Trophoblast cell (in vitro differentiated cells and primary cell): ENCODE measurements at regions not wholly inside any gene's neighbourhood (a gene's known extent, or its start where the extent isn't known, plus 50 kb on each side); places are given as distances from the start of the nearest gene placed in this dataset.
A peak's percentile ranks its signal among the peaks of the same experiment; 100 is the strongest.

Experiments used
- DNase-seq, 2 donors: peaks; one replicate each; pipeline ENCODE4 v3.0.0-alpha.2; 2016
- H2AFZ ChIP-seq: 2 replicates; pipeline ENCODE4 v1.6.1; 2013; ENCODE audit warnings: low read length, moderate library complexity, mild to moderate bottlenecking; ENCODE audit not compliant: insufficient read depth, poor library complexity
- H2AK5ac ChIP-seq: 2 replicates; pipeline ENCODE4 v1.6.1; 2013; ENCODE audit warnings: mild to moderate bottlenecking, low read length
- H2BK120ac ChIP-seq: 2 replicates; pipeline ENCODE4 v1.6.1; 2013; ENCODE audit warnings: low read length, mild to moderate bottlenecking, moderate library complexity; ENCODE audit not compliant: insufficient read depth, poor library complexity
- H2BK12ac ChIP-seq: 2 replicates; pipeline ENCODE4 v1.6.1; 2013; ENCODE audit warnings: mild to moderate bottlenecking, low read length, moderate library complexity
- H2BK5ac ChIP-seq: 2 replicates; pipeline ENCODE4 v1.6.1; 2013; ENCODE audit warnings: low read length, low read depth, moderate library complexity, mild to moderate bottlenecking; ENCODE audit not compliant: poor library complexity
- H3K14ac ChIP-seq: 2 replicates; pipeline ENCODE4 v1.6.1; 2013; ENCODE audit warnings: mild to moderate bottlenecking, low read length
- H3K18ac ChIP-seq: 2 replicates; pipeline ENCODE4 v1.6.1; 2013; ENCODE audit warnings: mild to moderate bottlenecking, low read length
- H3K23ac ChIP-seq: 2 replicates; pipeline ENCODE4 v1.6.1; 2013; ENCODE audit warnings: low read length
- H3K27ac ChIP-seq: 2 replicates; pipeline ENCODE4 v1.5.1; 2013; ENCODE audit warnings: low read depth, mild to moderate bottlenecking, inconsistent platforms, low read length, moderate library complexity
- H3K27me3 ChIP-seq: 2 replicates; pipeline ENCODE4 v1.6.1; 2013; ENCODE audit warnings: inconsistent platforms, mild to moderate bottlenecking, low read length, moderate library complexity; ENCODE audit not compliant: insufficient read depth
- H3K36me3 ChIP-seq, 2 experiments: 1 replicate in 1 of 2; 2 replicates in 1 of 2; pipeline ENCODE4 v1.6.1; 2013; ENCODE audit warnings: low read length in 2 of 2, mild to moderate bottlenecking in 2 of 2, moderate library complexity in 1 of 2; ENCODE audit not compliant: insufficient read depth in 2 of 2, control insufficient read depth in 1 of 2
- H3K4ac ChIP-seq: 2 replicates; pipeline ENCODE4 v1.6.1; 2013; ENCODE audit warnings: low read depth, mild to moderate bottlenecking, low read length, moderate library complexity
- H3K4me1 ChIP-seq, 2 experiments: 1 replicate in 1 of 2; 2 replicates in 1 of 2; pipeline ENCODE4 v1.6.1; 2013; ENCODE audit warnings: low read length in 2 of 2, mild to moderate bottlenecking in 2 of 2, moderate library complexity in 1 of 2; ENCODE audit not compliant: insufficient read depth in 2 of 2, control insufficient read depth in 1 of 2
- H3K4me2 ChIP-seq: 2 replicates; pipeline ENCODE4 v1.6.1; 2013; ENCODE audit warnings: inconsistent platforms, mild to moderate bottlenecking, low read length, moderate library complexity
- H3K4me3 ChIP-seq: 2 replicates; pipeline ENCODE4 v1.5.1; 2013; ENCODE audit warnings: mild to moderate bottlenecking, low read depth, low read length, inconsistent platforms
- H3K79me1 ChIP-seq: one replicate; pipeline ENCODE4 v1.6.1; 2013; ENCODE audit warnings: low read length
- H3K79me2 ChIP-seq: 2 replicates; pipeline ENCODE4 v1.6.1; 2013; ENCODE audit warnings: low read length, mild to moderate bottlenecking; ENCODE audit not compliant: control insufficient read depth, insufficient read depth, poor library complexity
- H3K9ac ChIP-seq: 2 replicates; pipeline ENCODE4 v1.6.1; 2013; ENCODE audit warnings: mild to moderate bottlenecking, low read length
- H3K9me3 ChIP-seq: 2 replicates; pipeline ENCODE4 v1.6.1; 2013; ENCODE audit warnings: low read depth, mild to moderate bottlenecking, control low read depth, inconsistent platforms, low read length; ENCODE audit not compliant: insufficient read depth
- H4K12ac ChIP-seq: 2 replicates; pipeline ENCODE4 v1.6.1; 2013; ENCODE audit warnings: low read depth, mild to moderate bottlenecking, low read length, moderate library complexity
- H4K8ac ChIP-seq: 2 replicates; pipeline ENCODE4 v1.6.1; 2013; ENCODE audit warnings: low read depth, mild to moderate bottlenecking, low read length, moderate library complexity
- H4K91ac ChIP-seq: one replicate; pipeline ENCODE4 v1.6.1; 2013; ENCODE audit warnings: low read depth, mild to moderate bottlenecking, low read length, moderate library complexity
- WGBS: extraction: QIAGEN DNeasy Blood & Tissue Kit; methylation state at CpG from one replicate; pipeline ENCODE4 v1.1.7; 2013; ENCODE audit warnings: missing lambda C conversion rate; ENCODE audit not compliant: insufficient read length, insufficient coverage; ENCODE audit errors: extremely low coverage; 5-methylcytosine and 5-hydroxymethylcytosine counted together

DNA sequence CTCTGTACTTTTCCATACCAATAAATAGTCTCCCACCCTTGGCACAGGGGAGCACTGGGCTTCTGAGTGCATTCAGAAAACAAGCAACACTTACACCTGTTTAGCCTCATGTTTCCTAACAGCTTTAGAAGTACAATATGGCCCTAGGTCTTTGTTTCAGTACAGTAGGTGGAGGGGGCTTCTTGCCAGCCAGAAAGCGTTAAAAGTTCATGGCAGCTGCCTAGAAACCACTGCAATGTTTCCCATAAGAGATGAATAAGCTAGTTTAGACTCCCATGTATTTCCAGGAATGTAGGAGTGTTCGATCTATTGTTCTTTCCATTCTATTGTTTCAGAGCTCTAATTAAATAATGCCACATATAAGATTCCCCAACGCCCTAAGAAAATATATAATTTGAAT is 444.8 kb downstream of the ARHGEF28 start:
- no peak for DNase-seq
- H3K79me1 ChIP-seq, result peaks cover 14% of the 10 kb centered on the region
- H3K9ac ChIP-seq, result no peak overlapping the region
- no peak overlapping the region for H3K4ac ChIP-seq
- no peaks in the 10 kb centered on the region for H3K36me3 ChIP-seq
- no peak overlapping the region for H3K18ac ChIP-seq
- no peaks in the 10 kb centered on the region for H3K27me3 ChIP-seq
- peaks cover 3 to 9% of the 10 kb centered on the region in 2 experiments for H3K4me1 ChIP-seq
- H3K27ac ChIP-seq, result no peak overlapping the region
- H3K9me3 ChIP-seq, result no peaks in the 10 kb centered on the region
- H4K12ac ChIP-seq, result no peak overlapping the region
- H4K91ac ChIP-seq, result no peak overlapping the region
- H3K14ac ChIP-seq, result no peak overlapping the region
- H3K79me2 ChIP-seq, result no peaks in the 10 kb centered on the region
- H4K8ac ChIP-seq, result no peak overlapping the region
- H3K23ac ChIP-seq, result no peak overlapping the region
- H3K4me2 ChIP-seq, result no peak overlapping the region
- no peak overlapping the region for H2BK120ac ChIP-seq
- no peak overlapping the region for H3K4me3 ChIP-seq
- no CpG with 5 or more reads among the region's 3 CpGs for WGBS
- H2BK5ac ChIP-seq, result no peak overlapping the region
- no peak overlapping the region for H2AFZ ChIP-seq
- no peak overlapping the region for H2BK12ac ChIP-seq
- no peak overlapping the region for H2AK5ac ChIP-seq

DNA sequence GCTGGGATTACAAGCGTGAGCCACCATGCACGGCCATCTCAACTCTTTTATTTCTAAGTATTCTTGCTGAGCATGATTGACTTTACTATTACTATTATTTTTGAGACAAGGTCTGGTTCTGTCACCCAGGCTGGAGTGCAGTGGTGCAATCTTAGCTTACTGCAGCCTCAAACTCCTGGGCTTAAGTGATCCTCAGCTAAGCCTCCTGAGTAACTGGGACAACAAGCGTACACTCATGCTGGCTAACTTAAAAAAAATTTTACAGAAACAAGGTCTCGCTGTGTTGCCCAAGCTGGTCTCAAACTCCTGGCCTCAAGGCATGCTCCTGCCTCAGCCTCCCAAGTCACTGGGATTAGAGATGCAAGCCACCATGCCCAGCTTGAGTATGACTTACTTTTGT is 443.7 kb downstream of the ARHGEF28 start:
- Histone ChIP-seq H2BK5ac (no peak overlapping the region), H3K18ac (no peak overlapping the region), H3K79me1 (peaks cover 13% of the 10 kb centered on the region), H4K91ac (peak overlapping the region; percentile 24), H3K27me3 (no peaks in the 10 kb centered on the region), H4K8ac (peak overlapping the region; percentile 19), H3K36me3 (no peaks in the 10 kb centered on the region), H2AFZ (no peak overlapping the region), H2BK120ac (peak overlapping the region; percentile 11), H3K9ac (no peak overlapping the region), H3K4me2 (no peak overlapping the region), H3K23ac (no peak overlapping the region), H2AK5ac (no peak overlapping the region), H3K4ac (no peak overlapping the region), H3K27ac (no peak overlapping the region), H3K14ac (no peak overlapping the region), H3K79me2 (no peaks in the 10 kb centered on the region), H2BK12ac (peak overlapping the region; percentile 40), H3K4me3 (no peak overlapping the region), H4K12ac (no peak overlapping the region), H3K9me3 (no peaks in the 10 kb centered on the region), H3K4me1 (peaks cover 3 to 7% of the 10 kb centered on the region in 2 experiments)
- WGBS, result no CpG with 5 or more reads among the region's 4 CpGs
- no peak for DNase-seq

DNA sequence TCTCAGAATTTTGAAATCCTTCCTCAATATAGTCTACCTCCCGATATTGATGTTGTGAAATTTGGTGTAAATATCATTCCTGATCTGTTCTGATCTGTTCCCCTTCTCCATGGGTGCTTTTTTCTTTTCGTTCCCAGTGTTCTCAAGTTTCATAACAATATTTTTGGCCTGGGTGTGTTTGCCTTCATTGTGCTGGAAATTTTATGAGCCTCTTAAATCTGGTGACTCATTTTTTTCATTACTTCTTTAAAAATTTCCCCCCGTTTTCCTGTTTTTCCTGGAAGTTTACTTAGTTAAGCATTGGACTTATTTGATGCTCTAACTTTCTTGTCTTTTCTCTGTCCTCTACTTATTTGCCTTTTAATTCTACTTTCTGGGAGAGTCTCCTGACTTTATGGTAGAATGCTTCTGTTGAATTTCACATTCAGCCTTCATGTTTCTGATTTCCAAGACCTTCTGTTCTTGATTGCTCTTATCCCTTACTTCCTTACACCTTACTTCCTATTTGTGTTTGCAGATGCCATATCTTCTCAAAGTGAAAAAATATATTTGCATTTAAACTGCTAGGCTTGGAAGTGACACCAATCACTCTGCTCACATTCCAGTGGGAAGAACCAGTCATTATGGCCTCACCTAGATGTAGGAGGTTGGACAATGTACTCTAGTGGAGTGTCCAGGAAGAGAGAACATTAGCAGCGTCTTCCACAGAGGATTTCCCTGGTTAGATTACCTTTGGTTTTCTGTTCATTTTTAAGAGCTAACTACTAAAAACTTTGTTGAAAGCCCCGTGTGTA is 441.9 kb downstream of the ARHGEF28 start:
- H3K9ac ChIP-seq, result no peak overlapping the region
- no peaks in the 10 kb centered on the region for H3K36me3 ChIP-seq
- H3K79me1 ChIP-seq, result peaks cover 5% of the 10 kb centered on the region
- H2BK12ac ChIP-seq, result no peak overlapping the region
- H3K27me3 ChIP-seq, result no peaks in the 10 kb centered on the region
- no peak overlapping the region for H3K27ac ChIP-seq
- no peak overlapping the region for H2BK120ac ChIP-seq
- no peak overlapping the region for H3K4me2 ChIP-seq
- no peak overlapping the region for H2AK5ac ChIP-seq
- H3K4ac ChIP-seq, result no peak overlapping the region
- H2BK5ac ChIP-seq, result no peak overlapping the region
- no peak overlapping the region for H3K4me3 ChIP-seq
- DNase-seq, result no peak
- no peak overlapping the region for H2AFZ ChIP-seq
- no peak overlapping the region for H3K18ac ChIP-seq
- H4K8ac ChIP-seq, result no peak overlapping the region
- WGBS, result no CpG with 5 or more reads among the region's 5 CpGs
- H4K91ac ChIP-seq, result no peak overlapping the region
- H3K79me2 ChIP-seq, result no peaks in the 10 kb centered on the region
- no peak overlapping the region for H3K14ac ChIP-seq
- no peak overlapping the region for H4K12ac ChIP-seq
- H3K9me3 ChIP-seq, result no peaks in the 10 kb centered on the region
- no peak overlapping the region for H3K23ac ChIP-seq
- no peaks in the 10 kb centered on the region for H3K4me1 ChIP-seq

DNA sequence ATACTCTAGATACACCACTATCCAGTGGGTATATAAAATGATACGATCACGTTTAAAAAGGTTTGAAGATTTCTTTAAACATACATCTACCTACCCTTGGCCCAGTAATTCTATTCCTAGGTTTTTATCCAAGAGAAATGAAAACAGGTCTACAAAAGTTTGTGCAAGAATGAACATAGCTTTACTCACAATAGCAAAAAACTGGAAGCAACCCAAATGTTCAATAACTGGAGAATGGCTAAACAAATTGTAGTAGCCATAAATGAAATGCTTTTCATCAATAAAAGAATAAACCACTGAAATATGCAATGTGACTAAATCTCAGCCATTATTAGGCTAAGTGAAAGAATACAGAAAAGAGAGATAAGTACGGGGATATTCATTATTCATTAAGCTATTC is 438.9 kb downstream of the ARHGEF28 start:
- H2BK120ac ChIP-seq, result no peak overlapping the region
- no peaks in the 10 kb centered on the region for H3K9me3 ChIP-seq
- no peak overlapping the region for H4K8ac ChIP-seq
- no peaks in the 10 kb centered on the region for H3K79me2 ChIP-seq
- no peak overlapping the region for H2BK5ac ChIP-seq
- H4K91ac ChIP-seq, result no peak overlapping the region
- no peak overlapping the region for H2AK5ac ChIP-seq
- H3K9ac ChIP-seq, result no peak overlapping the region
- H3K23ac ChIP-seq, result no peak overlapping the region
- no peaks in the 10 kb centered on the region for H3K4me1 ChIP-seq
- H3K4me3 ChIP-seq, result no peak overlapping the region
- no peaks in the 10 kb centered on the region for H3K27me3 ChIP-seq
- H2AFZ ChIP-seq, result no peak overlapping the region
- H3K4me2 ChIP-seq, result no peak overlapping the region
- H3K27ac ChIP-seq, result no peak overlapping the region
- no peak overlapping the region for H3K4ac ChIP-seq
- H2BK12ac ChIP-seq, result no peak overlapping the region
- no peak overlapping the region for H4K12ac ChIP-seq
- no peak overlapping the region for H3K14ac ChIP-seq
- no peak overlapping the region for H3K18ac ChIP-seq
- H3K79me1 ChIP-seq, result peaks cover 9% of the 10 kb centered on the region
- no peak for DNase-seq
- no peaks in the 10 kb centered on the region for H3K36me3 ChIP-seq
- WGBS, result no CpG with 5 or more reads among the region's 3 CpGs
